ENCODE measurements at regions not wholly inside any gene's neighbourhood (a gene's known extent, or its start where the extent isn't known, plus 50 kb on each side); places are given as distances from the start of the nearest gene placed in this dataset.

DNA sequence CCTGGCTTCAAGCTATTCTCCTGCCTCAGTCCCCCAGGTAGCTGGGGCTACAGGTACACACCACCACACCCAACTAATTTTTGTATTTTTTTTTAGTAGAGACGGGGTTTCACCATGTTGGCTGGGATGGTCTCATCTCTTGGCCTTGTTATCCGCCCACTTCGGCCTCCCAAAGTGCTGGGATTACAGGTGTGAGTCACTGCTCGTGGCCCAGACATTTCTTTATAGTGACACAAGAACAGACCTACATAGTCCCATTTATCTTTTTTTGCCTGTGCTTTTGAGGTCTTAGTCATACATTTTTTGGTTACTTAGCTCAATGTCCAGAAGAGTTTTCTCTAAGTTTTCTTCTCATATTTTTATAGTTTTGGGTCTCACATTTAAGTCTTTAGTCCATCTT lies 247.4 kb downstream of the SYT10 start:
- Histone ChIP-seq H3K9me3 (ENCODE audit: low read length) (no peaks in the 10 kb centered on the region), H3K79me2 (ENCODE audit: insufficient read depth, low read depth, low read length) (no peaks in the 10 kb centered on the region), H4K20me1 (ENCODE audit: insufficient read depth, low read length) (no peaks in the 10 kb centered on the region), H3K4me3 (ENCODE audit: low read depth, low read length, poor library complexity, severe bottlenecking) (no peak overlapping the region), H2AFZ (ENCODE audit: low read length) (no peak overlapping the region), H3K4me2 (ENCODE audit: low read length) (no peak overlapping the region), H3K36me3 (ENCODE audit: insufficient read depth, low read length) (no peaks in the 10 kb centered on the region), H3K27ac (ENCODE audit: low read depth, low read length, poor library complexity, severe bottlenecking) (no peak overlapping the region), H3K9me2 (ENCODE audit: insufficient read depth, low read length) (no peaks in the 10 kb centered on the region), H3K4me1 (ENCODE audit: insufficient read depth, low read length, poor library complexity, severe bottlenecking) (no peaks in the 10 kb centered on the region)
- ChIA-PET POLR2A (interaction anchor here (0.6 to 0.8 kb wide), 5 partner anchors 8 to 570 kb away, joined by 3 to 4 read pairs (median 3); no protein-coding TSS in a partner anchor), CTCF (ENCODE audit: unreplicated experiment) (no interaction called here)
- BruUV-seq (replicated peaks), result no TSS peak
- no peak for DNase-seq (ENCODE audit: low spot score)
- intact Hi-C loops (cut with micrococcal nuclease; ENCODE audit: unreplicated experiment), result no loop called here
- no peak for TF ChIP-seq EZH2phosphoT487 (IDR thresholded peaks at IDR 0.05; ENCODE audit: borderline replicate concordance, low read depth, low read length)
- TF ChIP-seq, protein P1, sequence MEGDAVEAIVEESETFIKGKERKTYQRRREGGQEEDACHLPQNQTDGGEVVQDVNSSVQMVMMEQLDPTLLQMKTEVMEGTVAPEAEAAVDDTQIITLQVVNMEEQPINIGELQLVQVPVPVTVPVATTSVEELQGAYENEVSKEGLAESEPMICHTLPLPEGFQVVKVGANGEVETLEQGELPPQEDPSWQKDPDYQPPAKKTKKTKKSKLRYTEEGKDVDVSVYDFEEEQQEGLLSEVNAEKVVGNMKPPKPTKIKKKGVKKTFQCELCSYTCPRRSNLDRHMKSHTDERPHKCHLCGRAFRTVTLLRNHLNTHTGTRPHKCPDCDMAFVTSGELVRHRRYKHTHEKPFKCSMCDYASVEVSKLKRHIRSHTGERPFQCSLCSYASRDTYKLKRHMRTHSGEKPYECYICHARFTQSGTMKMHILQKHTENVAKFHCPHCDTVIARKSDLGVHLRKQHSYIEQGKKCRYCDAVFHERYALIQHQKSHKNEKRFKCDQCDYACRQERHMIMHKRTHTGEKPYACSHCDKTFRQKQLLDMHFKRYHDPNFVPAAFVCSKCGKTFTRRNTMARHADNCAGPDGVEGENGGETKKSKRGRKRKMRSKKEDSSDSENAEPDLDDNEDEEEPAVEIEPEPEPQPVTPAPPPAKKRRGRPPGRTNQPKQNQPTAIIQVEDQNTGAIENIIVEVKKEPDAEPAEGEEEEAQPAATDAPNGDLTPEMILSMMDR (conservative IDR thresholded peaks at IDR 0.05; ENCODE audit: low read length), result no peak

DNA sequence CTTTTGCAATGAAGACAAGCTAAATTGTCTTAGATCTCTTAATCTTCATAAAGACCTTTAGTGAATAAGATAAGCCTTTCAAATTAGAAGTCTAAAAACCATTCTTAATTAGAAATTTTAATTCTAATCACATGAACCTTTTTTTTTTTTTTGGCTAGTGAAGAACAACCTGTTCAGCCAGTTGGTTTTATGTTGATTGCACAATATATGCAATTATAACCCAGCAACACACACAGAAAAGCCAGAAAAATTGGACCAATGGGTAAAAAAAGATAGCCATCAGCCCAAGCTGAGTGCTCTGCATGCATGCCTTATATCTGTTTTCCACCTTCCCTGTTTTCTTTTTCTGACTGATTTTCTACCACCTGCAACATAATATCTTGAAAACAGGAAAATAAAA lies 252.2 kb downstream of the SYT10 start:
- H3K4me1 ChIP-seq (ENCODE audit: insufficient read depth, low read length, poor library complexity, severe bottlenecking), result no peaks in the 10 kb centered on the region
- ChIA-PET CTCF (ENCODE audit: unreplicated experiment) (no interaction called here), POLR2A (interaction anchor here (0.7 kb wide), 1 partner anchor 512 kb away, joined by 7 read pairs; no protein-coding TSS in a partner anchor)
- H3K4me3 ChIP-seq (ENCODE audit: low read depth, low read length, poor library complexity, severe bottlenecking), result no peak overlapping the region
- H3K36me3 ChIP-seq (ENCODE audit: insufficient read depth, low read length), result no peaks in the 10 kb centered on the region
- H3K79me2 ChIP-seq (ENCODE audit: insufficient read depth, low read depth, low read length), result no peaks in the 10 kb centered on the region
- DNase-seq (ENCODE audit: low spot score), result no peak
- intact Hi-C loops (cut with micrococcal nuclease; ENCODE audit: unreplicated experiment), result no loop called here
- H3K4me2 ChIP-seq (ENCODE audit: low read length), result no peak overlapping the region
- no peaks in the 10 kb centered on the region for H3K9me3 ChIP-seq (ENCODE audit: low read length)
- no peak overlapping the region for H2AFZ ChIP-seq (ENCODE audit: low read length)
- no TSS peak for BruUV-seq (replicated peaks)
- H3K27ac ChIP-seq (ENCODE audit: low read depth, low read length, poor library complexity, severe bottlenecking), result no peak overlapping the region
- no peak for TF ChIP-seq EZH2phosphoT487 (IDR thresholded peaks at IDR 0.05; ENCODE audit: borderline replicate concordance, low read depth, low read length)
- TF ChIP-seq, protein P1 (conservative IDR thresholded peaks at IDR 0.05; ENCODE audit: low read length), result no peak
- no peaks in the 10 kb centered on the region for H4K20me1 ChIP-seq (ENCODE audit: insufficient read depth, low read length)
- no peaks in the 10 kb centered on the region for H3K9me2 ChIP-seq (ENCODE audit: insufficient read depth, low read length)

DNA sequence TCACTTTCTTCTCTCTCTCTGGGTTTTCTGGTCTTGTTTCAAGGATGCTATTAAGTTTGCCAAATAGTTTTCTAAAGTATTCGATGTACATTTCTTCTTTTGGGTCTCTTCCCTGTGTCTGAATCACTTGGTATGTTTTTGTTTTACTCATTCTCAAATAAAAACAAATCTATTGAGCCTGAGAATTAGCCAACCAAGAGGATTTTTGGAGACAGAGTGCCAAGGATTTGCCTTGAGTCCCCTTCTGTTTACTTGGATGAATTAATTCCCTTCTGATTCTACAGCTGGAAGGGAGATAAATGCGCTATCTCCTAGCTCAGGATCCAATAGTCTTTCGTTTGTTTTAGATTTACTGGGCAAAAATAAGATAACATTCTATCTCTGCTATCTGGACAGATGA lies 255.5 kb downstream of the SYT10 start:
- H3K27ac ChIP-seq (ENCODE audit: low read depth, low read length, poor library complexity, severe bottlenecking), result no peak overlapping the region
- no peaks in the 10 kb centered on the region for H3K79me2 ChIP-seq (ENCODE audit: insufficient read depth, low read depth, low read length)
- no peaks in the 10 kb centered on the region for H4K20me1 ChIP-seq (ENCODE audit: insufficient read depth, low read length)
- no peaks in the 10 kb centered on the region for H3K4me1 ChIP-seq (ENCODE audit: insufficient read depth, low read length, poor library complexity, severe bottlenecking)
- no peak overlapping the region for H3K4me3 ChIP-seq (ENCODE audit: low read depth, low read length, poor library complexity, severe bottlenecking)
- no peak for DNase-seq (ENCODE audit: low spot score)
- no peaks in the 10 kb centered on the region for H3K9me2 ChIP-seq (ENCODE audit: insufficient read depth, low read length)
- CTCF ChIA-PET (ENCODE audit: unreplicated experiment), result no interaction called here
- no peaks in the 10 kb centered on the region for H3K9me3 ChIP-seq (ENCODE audit: low read length)
- intact Hi-C loops (cut with micrococcal nuclease; ENCODE audit: unreplicated experiment), result no loop called here
- no peaks in the 10 kb centered on the region for H3K36me3 ChIP-seq (ENCODE audit: insufficient read depth, low read length)
- no peak overlapping the region for H2AFZ ChIP-seq (ENCODE audit: low read length)
- POLR2A ChIA-PET, result interaction anchor here (0.7 to 1.0 kb wide), 2 partner anchors 11 to 235 kb away, joined by 3 read pairs; no protein-coding TSS in a partner anchor
- no peak overlapping the region for H3K4me2 ChIP-seq (ENCODE audit: low read length)
- TF ChIP-seq, protein P1 (conservative IDR thresholded peaks at IDR 0.05; ENCODE audit: low read length), result no peak
- no peak for TF ChIP-seq EZH2phosphoT487 (IDR thresholded peaks at IDR 0.05; ENCODE audit: borderline replicate concordance, low read depth, low read length)
- BruUV-seq (replicated peaks), result no TSS peak
